GM19328 (cell line): ENCODE measurements at regions not wholly inside any gene's neighbourhood (a gene's known extent, or its start where the extent isn't known, plus 50 kb on each side); places are given as distances from the start of the nearest gene placed in this dataset.

Experiments
- ATAC-seq: cut with Tn5 transposase; IDR thresholded peaks from one replicate; pipeline ENCODE4 v1.9.1; 2021; ENCODE audit warnings: mild to moderate bottlenecking, moderate library complexity; ENCODE audit not compliant: unreplicated experiment

DNA sequence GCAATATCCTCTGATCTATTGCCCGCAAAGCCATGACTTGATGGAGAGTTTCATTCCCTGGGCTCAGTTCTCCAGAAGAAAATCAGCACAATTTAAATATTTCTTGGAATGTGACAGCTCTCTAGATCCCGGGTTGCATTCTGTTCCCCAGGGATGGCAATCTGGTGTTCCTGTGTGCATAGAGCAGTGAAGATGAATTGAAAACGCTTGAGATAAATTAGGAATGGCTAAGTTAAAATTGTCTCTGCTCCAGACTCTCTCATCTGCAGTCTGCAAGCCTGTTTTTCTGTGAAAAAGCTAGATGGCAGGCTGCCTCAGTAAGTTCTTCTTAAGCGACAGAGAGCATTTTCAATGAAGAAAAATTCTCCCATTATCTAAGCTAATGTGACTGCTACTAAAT is 582.5 kb upstream of the MGAT4C start:
- no peak for ATAC-seq

DNA sequence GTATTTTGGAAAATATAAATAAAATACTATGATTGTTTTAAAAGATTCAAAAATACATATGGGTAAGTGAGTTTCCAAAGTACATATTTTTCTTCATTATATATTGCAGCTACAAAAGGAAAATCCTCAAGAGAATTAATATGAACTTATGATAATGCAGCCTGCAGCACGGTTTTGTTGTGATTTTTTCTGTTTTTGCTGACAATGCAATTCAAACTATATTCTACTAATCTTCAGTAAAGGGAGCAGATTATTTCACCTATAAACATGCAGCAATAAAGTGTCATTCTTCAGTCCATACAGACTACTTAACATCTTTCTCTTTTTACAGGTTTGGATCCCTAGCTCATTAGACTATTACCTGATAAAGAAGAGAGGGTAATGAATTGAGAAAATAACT is 582.1 kb upstream of the MGAT4C start:
- no peak for ATAC-seq

DNA sequence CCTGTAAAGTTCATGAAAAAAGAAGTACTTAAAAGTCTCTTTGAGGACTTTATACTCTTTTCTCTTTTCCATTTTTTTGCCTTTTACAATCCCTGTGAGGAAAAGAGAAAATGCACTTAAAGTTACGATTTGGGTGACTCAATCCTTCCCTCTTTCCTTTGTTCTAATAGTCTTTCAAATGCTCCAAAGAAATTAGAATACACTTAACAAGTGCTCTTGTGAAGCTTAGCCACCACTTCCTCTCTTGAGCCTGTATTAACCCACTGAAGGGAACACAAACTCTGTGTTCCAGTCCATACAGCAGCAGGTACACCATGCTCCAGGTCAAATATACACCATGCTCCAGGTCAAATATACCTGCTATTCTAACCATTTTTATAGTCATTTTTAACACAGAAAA is 581.1 kb upstream of the MGAT4C start:
- no peak for ATAC-seq

DNA sequence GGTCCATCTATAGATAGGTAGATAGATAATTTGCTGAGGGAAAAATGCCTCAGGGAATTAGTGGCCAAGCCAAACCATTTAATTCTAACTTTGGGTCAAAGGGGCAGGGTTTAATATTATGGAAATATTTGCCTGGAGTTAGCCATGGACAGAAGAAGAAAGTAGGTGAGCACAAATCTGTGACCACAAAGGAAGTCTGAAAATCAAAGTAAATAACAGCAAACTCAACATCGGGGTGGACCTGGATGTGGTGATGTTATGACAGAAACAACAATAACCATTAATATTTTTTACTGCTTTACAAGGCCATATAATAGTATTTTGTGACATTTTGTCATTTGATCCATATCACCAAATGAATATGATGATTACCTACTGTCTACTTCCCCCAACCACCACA is 578.0 kb upstream of the MGAT4C start:
- ATAC-seq = no peak

DNA sequence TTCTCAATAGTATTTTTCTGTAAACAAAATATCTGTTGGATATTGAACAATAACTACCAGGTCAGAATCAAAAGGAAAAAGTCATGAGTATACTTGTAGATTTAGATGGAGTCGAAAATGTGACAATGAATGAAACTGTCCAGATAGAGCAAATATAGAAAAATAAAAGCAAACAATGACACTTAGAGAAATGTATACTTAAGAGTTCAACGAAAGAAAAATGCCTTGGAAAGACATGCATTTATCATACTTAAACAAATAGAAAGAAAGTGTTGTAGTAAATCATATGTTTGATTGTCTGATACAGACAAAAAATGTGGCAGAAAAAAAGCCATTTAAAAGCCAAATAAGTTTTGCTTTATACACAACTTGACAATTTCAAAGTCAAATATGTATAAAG is 571.2 kb upstream of the MGAT4C start:
- ATAC-seq = no peak

DNA sequence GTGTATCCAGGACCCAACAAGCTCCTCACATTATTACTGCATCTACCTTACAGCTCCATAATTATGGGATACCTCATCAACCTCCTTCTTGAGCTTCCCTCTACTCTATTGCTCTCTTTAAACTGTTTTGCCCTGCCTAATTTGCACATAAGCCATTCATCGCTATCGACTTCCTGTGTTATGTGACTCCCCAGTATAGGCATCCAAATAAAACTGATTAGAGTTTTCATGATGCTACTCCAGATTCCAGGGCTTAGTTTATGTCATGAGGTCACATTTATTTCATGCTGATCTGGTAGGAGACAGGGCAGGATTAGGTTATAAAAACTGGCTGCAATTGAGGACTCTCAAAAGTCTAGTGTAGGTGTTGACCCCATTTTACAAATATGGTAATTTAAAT is 569.9 kb upstream of the MGAT4C start:
- ATAC-seq = no peak

DNA sequence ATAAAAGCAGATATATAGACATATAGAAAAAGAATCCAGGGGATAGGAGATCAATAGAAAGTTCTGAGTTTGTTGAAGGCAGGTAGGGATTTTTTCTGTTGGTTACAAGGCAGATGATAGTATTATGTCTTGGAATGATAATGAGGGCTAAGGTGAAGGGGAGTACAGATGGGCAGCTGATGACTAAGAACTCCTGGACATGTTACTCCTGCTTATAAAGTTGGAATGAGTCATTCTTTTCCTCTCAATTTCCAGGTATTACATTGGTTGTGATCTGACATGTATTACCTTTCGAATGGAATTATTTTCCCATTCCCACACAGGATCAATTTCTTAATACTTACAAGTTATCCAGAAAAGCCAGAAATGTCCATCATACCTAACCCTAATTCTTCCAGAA is 545.2 kb upstream of the MGAT4C start:
- ATAC-seq = no peak

DNA sequence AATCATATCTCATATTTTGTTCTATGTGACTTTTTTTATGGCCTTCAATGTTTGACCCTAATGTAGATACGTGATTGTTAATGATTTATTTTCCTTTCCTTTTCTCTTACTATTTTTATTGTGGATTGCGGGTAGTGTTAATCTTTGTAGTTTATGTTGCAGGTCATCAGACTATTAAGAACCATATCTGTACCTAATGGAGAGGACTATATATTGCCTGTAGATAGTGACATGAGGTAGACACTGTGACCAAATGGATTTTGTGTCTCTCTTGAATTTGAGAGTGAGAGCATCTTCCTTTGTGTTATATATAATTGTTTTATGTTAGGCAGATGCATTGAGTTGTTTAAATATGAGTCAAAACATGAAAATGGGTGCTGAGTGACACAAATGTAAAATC is 543.4 kb upstream of the MGAT4C start:
- no peak for ATAC-seq

- ATAC-seq = no peak
Observed at GRCh38 chr12:86796550-86796949, 540.4 kb upstream of the MGAT4C start.

- no peak for ATAC-seq
Observed at GRCh38 chr12:86788661-86789060, 532.5 kb upstream of the MGAT4C start.

GRCh38 chr12:86787419-86787818 is 531.2 kb upstream of the MGAT4C start:
- no peak for ATAC-seq

- ATAC-seq = no peak
Observed at GRCh38 chr12:86777325-86777724, 521.1 kb upstream of the MGAT4C start.

- no peak for ATAC-seq
Observed at GRCh38 chr12:86774841-86775388, 518.7 kb upstream of the MGAT4C start.

- ATAC-seq = no peak
Observed at GRCh38 chr12:86772696-86773095, 516.5 kb upstream of the MGAT4C start.

DNA sequence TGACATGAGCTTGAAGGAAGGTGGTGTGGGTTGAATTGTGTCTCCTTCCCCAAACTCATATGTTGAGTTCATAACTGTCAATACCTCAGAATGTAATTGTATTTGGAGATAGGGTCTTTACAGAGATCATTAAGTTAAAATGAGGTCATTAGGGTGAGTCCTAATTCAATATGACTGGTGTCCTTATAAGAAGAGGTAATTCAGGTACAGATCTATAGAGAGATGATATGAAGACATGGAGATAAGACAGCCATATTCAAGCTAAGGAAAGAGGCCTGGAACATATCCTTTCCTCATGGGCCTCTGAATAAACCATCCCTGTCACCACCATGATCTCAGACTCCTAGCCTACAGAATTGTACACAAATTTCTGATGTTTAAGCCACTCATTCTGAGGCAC is 514.7 kb upstream of the MGAT4C start:
- ATAC-seq = no peak

GRCh38 chr12:86748894-86749293 is 492.7 kb upstream of the MGAT4C start:
- no peak for ATAC-seq

DNA sequence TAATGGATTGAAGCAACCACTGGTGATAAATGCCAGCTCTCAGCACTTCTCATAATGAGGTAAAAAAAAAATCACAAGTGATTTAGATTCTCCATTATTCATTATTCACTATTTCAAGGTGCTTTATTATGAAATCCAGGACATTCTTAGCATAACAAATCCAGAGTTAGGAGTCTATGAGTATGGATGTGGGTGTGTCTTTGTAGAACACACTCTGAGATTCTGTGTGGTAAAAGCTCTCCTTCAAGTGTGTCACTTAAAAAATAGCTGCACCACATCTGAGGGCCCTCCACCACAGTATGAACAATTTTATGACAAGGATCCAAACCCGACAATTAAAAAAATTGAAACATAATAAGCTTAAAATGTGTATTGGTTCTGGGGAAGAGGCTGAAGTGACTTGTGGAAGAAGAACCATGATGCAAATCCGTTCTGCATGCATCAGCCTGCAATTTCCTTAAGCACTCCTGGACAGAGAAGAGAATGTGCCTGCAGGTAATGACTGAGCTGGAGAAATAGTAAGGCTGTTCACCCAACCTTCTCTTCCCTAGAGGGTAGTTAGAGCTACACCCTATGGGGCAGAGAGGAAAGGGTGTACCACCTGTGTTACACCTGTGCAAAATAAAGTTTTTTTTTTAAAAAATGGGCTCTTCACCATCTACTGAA is 488.5 kb upstream of the MGAT4C start:
- no peak for ATAC-seq

DNA sequence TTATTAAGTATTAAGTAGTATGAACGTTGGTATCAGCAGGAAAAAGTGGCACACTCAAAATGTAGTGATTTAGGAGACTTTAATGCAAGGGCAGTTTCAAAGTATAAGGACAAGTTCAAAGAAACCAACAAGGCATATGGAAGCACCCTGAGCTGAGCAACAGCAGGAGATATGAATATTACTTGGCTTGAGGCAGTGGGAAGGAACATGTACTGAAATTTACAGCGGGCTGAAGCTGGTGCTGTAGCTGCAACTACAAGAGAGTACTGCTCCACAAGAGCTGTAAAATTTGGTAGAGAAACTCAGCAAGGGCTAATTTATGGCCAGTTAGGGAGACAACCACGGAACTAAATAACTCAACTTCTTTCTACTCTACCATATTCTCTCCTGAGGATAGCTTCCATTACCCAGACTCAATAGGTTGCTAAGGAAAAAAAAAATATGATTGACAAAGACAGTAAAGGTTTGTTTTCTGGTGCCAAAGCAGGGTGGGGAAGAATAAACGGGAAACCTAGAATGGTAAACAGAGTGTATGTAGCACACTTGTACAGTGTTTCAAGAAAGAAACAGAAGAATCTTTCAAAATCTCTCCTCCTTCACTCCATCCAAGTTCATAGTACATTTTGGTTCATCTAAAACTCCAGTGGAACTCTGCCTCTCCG is 487.8 kb upstream of the MGAT4C start:
- no peak for ATAC-seq

DNA sequence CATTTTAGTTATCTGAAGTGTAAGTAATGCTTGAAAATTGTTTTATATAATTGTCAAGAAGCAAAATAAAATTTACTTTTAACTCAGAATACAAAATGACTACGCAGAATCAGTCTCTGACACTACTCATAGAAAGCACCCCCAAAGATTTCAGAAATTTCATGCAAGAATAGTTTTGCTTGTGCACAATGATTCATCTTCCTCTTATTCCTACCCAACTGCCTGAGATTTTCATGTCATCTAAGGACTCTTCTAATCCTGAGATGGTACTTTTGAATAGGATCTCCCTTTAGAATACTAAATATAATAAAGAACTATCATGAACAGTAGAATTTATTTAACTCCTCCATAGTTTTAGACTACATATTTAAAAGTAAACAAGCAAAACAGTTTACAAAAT is 485.3 kb upstream of the MGAT4C start:
- ATAC-seq = no peak

DNA sequence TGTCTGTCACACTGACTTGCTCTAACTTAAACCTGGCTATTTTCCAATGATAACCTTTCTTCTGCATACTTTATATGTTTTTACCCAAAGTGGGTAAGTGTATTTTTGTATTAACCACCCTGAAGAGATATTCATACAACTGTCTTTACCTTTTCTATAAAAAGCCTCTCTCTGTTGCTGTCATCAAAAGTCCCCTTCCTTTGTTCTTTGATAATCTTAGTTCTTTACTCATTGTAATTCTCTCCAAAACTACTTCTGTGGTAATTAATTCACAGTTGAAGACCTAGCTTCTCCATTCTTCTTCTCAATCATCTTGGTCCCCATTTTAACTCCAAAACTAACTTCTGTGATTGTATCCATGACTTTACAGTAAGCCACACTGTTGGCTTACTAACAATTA is 479.7 kb upstream of the MGAT4C start:
- no peak for ATAC-seq

- no peak for ATAC-seq
Observed at GRCh38 chr12:86735072-86735471, 478.9 kb upstream of the MGAT4C start.

DNA sequence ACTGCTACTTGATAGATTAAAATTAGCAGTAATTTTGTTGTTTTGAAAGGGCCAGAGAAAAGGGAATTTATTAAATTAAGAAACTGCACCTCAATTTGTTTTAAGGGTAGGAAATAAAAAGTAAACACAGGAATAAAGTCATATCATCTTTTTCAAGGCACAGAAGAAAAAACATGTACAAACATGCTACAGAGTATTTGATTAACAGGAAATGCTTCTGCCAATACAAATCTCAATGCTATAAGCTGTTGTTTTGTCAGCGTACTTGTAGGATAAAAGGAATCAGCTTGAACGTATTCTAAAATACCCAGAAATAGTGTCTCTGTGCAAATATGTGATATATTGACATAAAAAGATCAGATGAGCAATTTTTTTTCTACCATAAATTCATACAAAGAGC is 474.0 kb upstream of the MGAT4C start:
- no peak for ATAC-seq

DNA sequence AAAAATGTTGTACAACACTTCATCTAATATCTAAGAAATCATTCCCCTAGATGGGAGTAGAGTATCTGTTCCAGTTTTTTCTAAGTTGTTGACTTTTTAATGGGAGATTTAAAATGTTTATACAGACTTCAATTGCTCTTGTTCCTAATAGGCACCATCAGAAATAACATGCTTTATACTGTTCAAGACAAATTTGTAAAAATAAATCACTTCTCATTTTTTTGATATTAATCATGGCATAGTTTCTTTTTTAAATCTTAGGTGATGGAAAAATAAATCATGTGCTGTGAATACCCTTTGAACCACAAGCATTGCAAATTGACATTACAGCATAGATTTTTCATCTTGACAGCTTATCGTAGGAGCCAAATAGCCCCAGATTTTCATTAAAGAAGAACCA is 473.5 kb upstream of the MGAT4C start:
- ATAC-seq = no peak
